Lower lobe of right lung (tissue), 2 donors: ENCODE measurements at regions not wholly inside any gene's neighbourhood (a gene's known extent, or its start where the extent isn't known, plus 50 kb on each side); places are given as distances from the start of the nearest gene placed in this dataset.

ENCODE experiments used
- ATAC-seq, 2 donors: fragments of 200-7000 bp; cut with Tn5 transposase; one replicate each; pipeline ENCODE4 v1.9.1; 2020 to 2022; ENCODE audit warnings: mild to moderate bottlenecking in 2 of 2, moderate library complexity in 2 of 2
- DNase-seq: peaks from one replicate; pipeline ENCODE4 v3.0.0-alpha.2; 2020
- H3K27ac ChIP-seq: fragments of 200-600 bp; one replicate; pipeline ENCODE4 v1.8.0; 2022
- H3K27me3 ChIP-seq: fragments of 200-600 bp; one replicate; pipeline ENCODE4 v1.8.0; 2022; ENCODE audit warnings: low read depth
- H3K36me3 ChIP-seq: fragments of 200-600 bp; one replicate; pipeline ENCODE4 v1.8.0; 2022; ENCODE audit warnings: mild to moderate bottlenecking
- H3K4me1 ChIP-seq: fragments of 200-600 bp; one replicate; pipeline ENCODE4 v1.8.0; 2022
- H3K4me3 ChIP-seq: fragments of 200-600 bp; one replicate; pipeline ENCODE4 v1.8.0; 2022; ENCODE audit warnings: mild to moderate bottlenecking
- H3K9me3 ChIP-seq: fragments of 200-600 bp; one replicate; pipeline ENCODE4 v1.8.0; 2022
- intact Hi-C: fragments of 100-400 bp; cut with DNase I; formaldehyde crosslinking; loops from one replicate; pipeline ENCODE4 v1.11.0; 2022
- TF ChIP-seq, protein P1 (sequence below): fragments of 200-600 bp; IDR thresholded peaks from one replicate; pipeline ENCODE4 v1.8.0; 2022; ENCODE audit warnings: antibody characterized with exemption, mild to moderate bottlenecking
- donor health status: DM: no; HTN: yes; CAD: no; lungs with severe emphysema.

GRCh38 chr5:21694567-21694966 lies 1158.6 kb downstream of the CDH12 start:
- ATAC-seq = no peak
- Histone ChIP-seq H3K36me3 (no peaks in the 10 kb centered on the region), H3K27me3 (no peaks in the 10 kb centered on the region), H3K4me3 (no peak overlapping the region), H3K4me1 (no peaks in the 10 kb centered on the region), H3K27ac (no peak overlapping the region), H3K9me3 (no peaks in the 10 kb centered on the region)
- TF ChIP-seq, protein P1, sequence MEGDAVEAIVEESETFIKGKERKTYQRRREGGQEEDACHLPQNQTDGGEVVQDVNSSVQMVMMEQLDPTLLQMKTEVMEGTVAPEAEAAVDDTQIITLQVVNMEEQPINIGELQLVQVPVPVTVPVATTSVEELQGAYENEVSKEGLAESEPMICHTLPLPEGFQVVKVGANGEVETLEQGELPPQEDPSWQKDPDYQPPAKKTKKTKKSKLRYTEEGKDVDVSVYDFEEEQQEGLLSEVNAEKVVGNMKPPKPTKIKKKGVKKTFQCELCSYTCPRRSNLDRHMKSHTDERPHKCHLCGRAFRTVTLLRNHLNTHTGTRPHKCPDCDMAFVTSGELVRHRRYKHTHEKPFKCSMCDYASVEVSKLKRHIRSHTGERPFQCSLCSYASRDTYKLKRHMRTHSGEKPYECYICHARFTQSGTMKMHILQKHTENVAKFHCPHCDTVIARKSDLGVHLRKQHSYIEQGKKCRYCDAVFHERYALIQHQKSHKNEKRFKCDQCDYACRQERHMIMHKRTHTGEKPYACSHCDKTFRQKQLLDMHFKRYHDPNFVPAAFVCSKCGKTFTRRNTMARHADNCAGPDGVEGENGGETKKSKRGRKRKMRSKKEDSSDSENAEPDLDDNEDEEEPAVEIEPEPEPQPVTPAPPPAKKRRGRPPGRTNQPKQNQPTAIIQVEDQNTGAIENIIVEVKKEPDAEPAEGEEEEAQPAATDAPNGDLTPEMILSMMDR = no peak
- no peak for DNase-seq
- intact Hi-C loops = no loop called here

DNA sequence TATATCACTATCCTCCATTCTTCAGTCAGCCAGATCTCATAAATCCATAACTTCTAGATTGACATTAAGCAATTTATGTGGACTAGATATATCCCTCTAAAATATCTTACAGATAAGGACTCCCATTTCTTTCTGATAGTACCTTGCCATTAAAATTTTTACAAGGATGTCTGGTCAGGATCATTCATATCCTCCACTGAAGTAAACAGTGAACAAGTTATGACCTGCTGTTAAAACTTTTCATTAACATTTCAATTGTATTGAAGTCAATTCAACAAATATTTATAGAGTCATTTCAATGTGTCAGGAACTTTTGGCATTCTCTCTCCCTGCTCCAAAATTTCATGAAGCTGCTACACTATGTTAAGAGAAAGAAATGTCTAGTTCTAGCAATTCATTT lies 1159.6 kb downstream of the CDH12 start:
- Histone ChIP-seq H3K4me1 (no peaks in the 10 kb centered on the region), H3K9me3 (no peaks in the 10 kb centered on the region), H3K36me3 (no peaks in the 10 kb centered on the region), H3K27me3 (no peaks in the 10 kb centered on the region), H3K27ac (no peak overlapping the region), H3K4me3 (no peak overlapping the region)
- TF ChIP-seq, protein P1 = no peak
- DNase-seq (no peak), ATAC-seq (no peak)
- intact Hi-C loops = no loop called here

DNA sequence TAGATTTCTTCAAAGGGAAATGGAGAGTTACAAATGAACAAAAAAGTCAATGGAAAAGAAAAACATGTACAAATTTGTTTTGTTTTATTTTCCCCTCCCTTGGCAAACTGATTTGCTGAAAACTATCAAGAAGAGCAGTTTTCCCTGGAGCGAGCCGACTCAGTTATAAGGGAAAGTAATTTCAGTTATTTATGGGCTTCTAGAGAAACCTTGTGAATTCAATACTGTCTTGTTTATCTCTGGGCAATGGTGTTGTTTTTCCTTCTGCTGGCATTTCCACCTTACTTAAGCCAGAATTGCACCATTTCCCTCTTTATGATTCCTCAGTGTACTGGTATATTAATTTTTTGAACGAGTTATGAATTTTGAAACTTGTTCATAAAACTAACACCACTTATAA lies 1163.6 kb downstream of the CDH12 start:
- no peaks in the 10 kb centered on the region for H3K9me3 ChIP-seq
- H3K27me3 ChIP-seq = no peaks in the 10 kb centered on the region
- ATAC-seq = no peak
- no peak for DNase-seq
- no peaks in the 10 kb centered on the region for H3K36me3 ChIP-seq
- TF ChIP-seq, protein P1 = no peak
- no peak overlapping the region for H3K27ac ChIP-seq
- intact Hi-C loops = no loop called here
- no peaks in the 10 kb centered on the region for H3K4me1 ChIP-seq
- no peak overlapping the region for H3K4me3 ChIP-seq

GRCh38 chr5:21688655-21689054 lies 1164.5 kb downstream of the CDH12 start:
- H3K27me3 ChIP-seq = no peaks in the 10 kb centered on the region
- no peaks in the 10 kb centered on the region for H3K36me3 ChIP-seq
- intact Hi-C loops = no loop called here
- no peaks in the 10 kb centered on the region for H3K9me3 ChIP-seq
- DNase-seq = no peak
- TF ChIP-seq, protein P1 = no peak
- no peak for ATAC-seq
- no peak overlapping the region for H3K4me3 ChIP-seq
- no peak overlapping the region for H3K27ac ChIP-seq
- H3K4me1 ChIP-seq = no peaks in the 10 kb centered on the region

GRCh38 chr5:21687621-21688020 lies 1165.5 kb downstream of the CDH12 start:
- TF ChIP-seq, protein P1 = no peak
- no peak overlapping the region for H3K27ac ChIP-seq
- H3K4me3 ChIP-seq = no peak overlapping the region
- no peak for ATAC-seq
- H3K27me3 ChIP-seq = no peaks in the 10 kb centered on the region
- H3K36me3 ChIP-seq = no peaks in the 10 kb centered on the region
- no peak for DNase-seq
- no peaks in the 10 kb centered on the region for H3K9me3 ChIP-seq
- no peaks in the 10 kb centered on the region for H3K4me1 ChIP-seq
- intact Hi-C loops = no loop called here

- Histone ChIP-seq H3K27me3 (no peaks in the 10 kb centered on the region), H3K27ac (no peak overlapping the region), H3K9me3 (no peaks in the 10 kb centered on the region), H3K4me3 (no peak overlapping the region), H3K36me3 (no peaks in the 10 kb centered on the region), H3K4me1 (no peaks in the 10 kb centered on the region)
- no peak for DNase-seq
- TF ChIP-seq, protein P1 = no peak
- intact Hi-C loops = no loop called here
- ATAC-seq = no peak
Measured at GRCh38 chr5:21686706-21687105, 1166.4 kb downstream of the CDH12 start.
